Renal pelvis (tissue), 1 donor: ENCODE measurements at regions not wholly inside any gene's neighbourhood (a gene's known extent, or its start where the extent isn't known, plus 50 kb on each side); places are given as distances from the start of the nearest gene placed in this dataset.

ENCODE experiments used
- DNase-seq: peaks from one replicate; pipeline ENCODE4 v3.0.0-alpha.2; 2013

- DNase-seq: no peak
Observed at GRCh38 chr6:145319605-145320004, 415.7 kb downstream of the EPM2A start.

DNA sequence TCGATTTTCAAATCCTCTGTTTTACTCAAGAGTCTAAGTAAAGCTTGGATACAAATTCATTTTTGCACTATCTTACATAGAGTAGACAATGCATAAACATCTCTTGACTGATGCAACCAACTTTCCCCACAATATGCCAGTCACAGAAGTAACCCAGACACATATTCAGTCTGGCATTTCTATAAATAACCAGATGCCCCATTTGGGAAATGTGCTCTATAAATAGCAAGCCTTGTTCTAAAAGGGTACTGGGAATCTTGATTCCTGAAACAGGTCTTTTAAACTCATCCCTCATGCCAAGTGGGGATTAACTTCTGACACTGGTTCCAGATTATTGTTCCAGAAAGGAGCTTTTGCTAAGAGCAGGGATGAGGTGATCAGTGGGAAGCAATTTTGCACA is 411.7 kb downstream of the EPM2A start:
- no peak for DNase-seq

GRCh38 chr6:145327586-145327985 is 407.7 kb downstream of the EPM2A start:
- no peak for DNase-seq

- no peak for DNase-seq
Observed at GRCh38 chr6:145329257-145329656, 406.1 kb downstream of the EPM2A start.

DNA sequence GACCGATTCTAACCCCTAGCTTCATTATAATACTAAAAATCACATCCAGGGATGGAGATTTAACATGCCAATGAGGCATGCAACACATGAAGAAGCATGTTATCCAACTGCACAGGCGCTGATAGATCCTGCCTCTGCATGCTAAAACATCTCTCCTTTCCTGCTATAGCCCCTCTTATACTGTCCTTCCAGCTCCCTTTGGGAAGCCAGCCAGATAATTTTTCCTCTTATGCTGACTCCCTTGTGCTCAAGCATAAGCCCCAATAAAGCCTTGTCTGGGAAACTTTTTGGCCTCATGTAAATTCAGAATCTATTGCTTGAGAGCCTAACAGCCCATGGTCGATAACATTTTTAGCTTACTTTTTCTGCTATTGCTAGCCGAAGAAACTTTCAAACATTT is 404.3 kb downstream of the EPM2A start:
- no peak for DNase-seq

DNA sequence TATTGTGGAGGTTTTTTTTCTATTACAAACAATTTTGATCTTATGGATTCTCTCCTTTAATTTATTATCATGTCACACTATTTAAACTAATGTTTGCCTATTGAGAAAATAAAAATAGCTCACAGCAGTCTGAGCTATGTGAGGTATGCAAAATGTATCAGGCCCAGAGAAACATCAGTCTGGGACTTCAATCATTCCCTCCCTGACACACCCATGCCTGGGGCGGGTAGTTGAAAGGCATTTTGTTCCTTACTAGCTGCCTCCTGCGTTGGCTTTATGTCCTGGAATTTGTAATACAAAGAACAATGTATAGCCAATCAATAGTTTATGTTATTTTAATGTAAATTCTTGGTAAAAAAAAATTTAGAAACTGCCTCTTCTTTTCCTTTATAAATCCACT is 403.3 kb downstream of the EPM2A start:
- DNase-seq: no peak

DNA sequence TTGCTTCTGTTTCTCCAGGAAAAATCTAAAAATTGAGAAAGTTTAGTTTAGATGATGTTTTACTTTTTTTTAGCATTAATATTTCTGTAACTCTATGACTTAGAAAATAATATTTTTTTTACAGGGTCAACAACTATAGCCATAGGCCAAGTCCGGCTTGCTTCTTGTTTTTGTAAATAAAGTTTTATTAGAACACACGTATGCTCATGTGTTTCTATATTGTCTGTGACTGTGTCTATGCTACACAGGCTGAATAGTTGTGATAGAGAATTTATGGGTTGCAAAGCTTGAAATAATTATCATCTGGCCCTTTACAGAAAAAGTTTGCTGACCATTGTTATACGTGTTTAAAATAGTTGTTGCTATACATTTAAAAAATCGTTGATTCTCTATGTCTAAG is 399.2 kb downstream of the EPM2A start:
- DNase-seq: no peak

DNA sequence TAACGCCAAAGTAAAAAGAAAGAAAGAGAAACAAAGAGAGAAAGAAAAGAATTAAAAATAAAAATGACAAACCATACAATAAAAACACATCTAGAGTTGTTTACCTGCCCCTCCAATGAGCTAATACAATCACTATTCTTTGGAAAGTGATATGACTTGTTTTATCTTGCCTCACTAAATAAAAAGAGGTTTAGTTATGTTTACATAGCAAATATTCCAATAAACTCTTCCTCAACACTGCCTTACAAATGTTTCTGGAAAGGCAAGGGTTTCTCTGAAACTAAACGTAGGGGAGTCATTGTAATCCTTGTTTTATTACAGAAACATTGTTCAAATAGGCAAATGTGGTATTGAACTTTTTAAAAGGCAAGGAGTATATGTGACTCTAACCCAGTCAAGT is 396.2 kb downstream of the EPM2A start:
- DNase-seq: no peak

- DNase-seq: no peak
Observed at GRCh38 chr6:145340256-145340655, 395.1 kb downstream of the EPM2A start.

DNA sequence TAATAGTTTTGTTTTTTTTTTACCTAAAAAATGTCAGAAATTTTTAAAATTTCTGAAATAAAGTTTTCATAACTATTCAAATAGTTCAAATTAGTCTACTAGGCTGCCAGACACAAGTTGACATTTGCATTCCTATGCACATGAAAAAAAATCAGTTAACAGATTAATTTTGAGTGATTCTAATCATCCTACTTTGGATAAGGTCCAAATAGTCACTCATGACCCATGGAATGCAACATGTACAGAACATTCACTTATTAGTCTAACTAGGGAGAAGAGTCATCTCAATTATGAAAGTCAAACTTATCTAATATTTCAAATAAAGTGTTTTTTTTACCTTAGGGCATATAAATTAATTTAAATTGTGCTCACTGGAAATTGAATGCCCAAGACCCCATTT is 390.2 kb downstream of the EPM2A start:
- no peak for DNase-seq

DNA sequence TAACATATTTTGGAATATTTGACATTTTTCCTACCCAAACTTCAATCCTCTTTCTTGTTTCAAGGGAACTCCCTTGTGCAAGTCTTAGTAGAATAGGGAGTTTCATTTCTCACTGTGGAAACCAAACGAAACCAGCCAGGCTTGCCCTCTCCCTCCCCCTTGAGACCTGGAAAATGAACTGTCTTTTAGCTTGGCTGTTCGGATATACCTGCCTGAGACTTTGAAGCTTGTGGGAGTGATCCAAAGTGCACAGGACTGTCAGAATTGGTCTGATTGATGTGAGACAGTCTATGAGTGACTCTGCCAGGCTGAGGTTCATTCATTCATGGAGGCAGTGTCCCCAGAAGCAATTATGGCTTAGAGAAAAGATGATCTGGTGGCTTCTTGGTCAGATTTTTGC is 388.1 kb downstream of the EPM2A start:
- DNase-seq: peak; percentile 7

DNA sequence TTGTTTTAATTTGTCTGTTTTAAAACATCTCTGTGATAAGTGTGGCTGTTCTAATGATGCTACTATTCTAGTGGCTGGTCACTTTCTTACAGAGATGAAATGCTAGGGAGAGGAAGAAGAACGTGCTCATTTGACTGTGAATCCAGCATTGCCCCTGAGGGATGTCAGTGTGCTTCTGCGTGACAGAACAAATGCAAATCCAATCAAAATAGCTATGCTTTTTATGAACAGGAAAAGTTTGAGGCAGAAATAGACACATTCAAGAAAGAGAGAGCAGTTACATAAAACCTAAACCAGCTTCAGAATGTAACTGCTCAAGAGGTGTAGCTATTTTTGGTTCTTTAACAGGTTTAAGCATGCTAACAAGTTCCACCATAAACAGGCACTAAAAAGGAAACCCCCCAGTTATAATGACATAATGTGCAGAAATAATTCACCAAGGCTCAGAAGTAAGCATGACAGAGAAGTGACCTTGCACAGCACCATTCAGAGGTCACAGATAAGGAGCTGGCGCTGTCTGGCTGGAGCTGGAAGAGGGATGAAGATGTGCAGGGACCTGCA is 385.3 kb downstream of the EPM2A start:
- DNase-seq: no peak

GRCh38 chr6:145350928-145351327 is 384.4 kb downstream of the EPM2A start:
- no peak for DNase-seq

- no peak for DNase-seq
Observed at GRCh38 chr6:145352382-145353080, 382.8 kb downstream of the EPM2A start.

DNA sequence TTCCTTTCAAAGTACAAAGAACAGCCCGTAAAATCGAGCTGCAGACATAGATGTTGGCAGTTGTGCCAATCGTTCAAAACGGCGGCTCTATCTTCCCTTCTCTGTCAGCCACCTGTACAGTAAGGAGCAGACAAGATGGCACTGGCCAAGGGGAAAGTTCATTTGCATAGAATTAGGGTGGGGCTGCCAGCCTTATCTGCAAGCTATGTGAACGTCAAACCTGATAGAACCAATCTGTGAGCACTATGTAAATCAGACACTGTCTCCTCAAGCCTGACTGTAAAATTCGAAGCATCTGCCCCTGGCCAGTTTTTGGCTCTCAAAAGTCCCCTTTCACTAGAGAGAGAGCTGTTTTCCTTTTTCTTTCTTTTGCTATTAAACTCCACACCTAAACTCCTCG is 374.5 kb downstream of the EPM2A start:
- no peak for DNase-seq

- DNase-seq: no peak
Observed at GRCh38 chr6:145367149-145367548, 368.2 kb downstream of the EPM2A start.

DNA sequence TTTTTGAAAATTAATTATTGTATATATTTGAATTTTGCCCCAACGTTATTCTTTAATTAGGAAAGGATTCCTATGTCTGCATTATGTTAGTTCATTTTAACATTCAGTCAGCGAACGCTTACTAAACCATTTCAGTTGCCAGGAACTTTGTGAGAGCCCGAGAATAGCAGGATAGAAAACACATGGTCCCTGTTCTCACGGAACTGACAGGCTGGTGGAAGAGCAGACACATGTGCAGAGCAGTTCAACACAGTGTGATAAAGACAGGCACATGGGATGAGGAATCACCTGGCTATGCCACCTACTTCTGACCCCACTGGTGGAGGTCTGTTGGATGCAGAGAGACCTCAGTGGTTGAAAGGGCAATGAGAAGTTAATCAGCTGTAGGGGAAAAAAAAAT is 367.2 kb downstream of the EPM2A start:
- DNase-seq: no peak

DNA sequence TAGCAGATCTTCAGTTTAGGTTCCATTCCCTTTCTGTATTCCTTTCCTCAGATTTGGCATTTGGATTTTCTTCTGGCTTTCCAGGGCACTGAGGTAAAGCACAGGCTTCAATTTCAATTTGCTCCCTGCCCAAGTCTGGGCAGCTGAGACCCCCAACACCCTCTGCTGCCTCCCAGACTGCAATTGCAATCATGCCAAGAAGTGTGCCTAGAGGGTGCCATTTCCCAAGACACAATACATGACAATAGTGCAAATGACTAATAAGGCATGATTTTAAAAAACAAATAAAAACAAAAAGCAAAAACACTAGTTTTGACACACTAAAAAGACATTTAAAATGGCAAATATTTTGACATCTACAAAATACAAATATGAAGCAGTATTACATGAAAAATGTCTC is 364.8 kb downstream of the EPM2A start:
- DNase-seq: no peak

- DNase-seq: no peak
Observed at GRCh38 chr6:145372671-145373151, 362.6 kb downstream of the EPM2A start.

- DNase-seq: no peak
Observed at GRCh38 chr6:145373826-145374225, 361.5 kb downstream of the EPM2A start.

DNA sequence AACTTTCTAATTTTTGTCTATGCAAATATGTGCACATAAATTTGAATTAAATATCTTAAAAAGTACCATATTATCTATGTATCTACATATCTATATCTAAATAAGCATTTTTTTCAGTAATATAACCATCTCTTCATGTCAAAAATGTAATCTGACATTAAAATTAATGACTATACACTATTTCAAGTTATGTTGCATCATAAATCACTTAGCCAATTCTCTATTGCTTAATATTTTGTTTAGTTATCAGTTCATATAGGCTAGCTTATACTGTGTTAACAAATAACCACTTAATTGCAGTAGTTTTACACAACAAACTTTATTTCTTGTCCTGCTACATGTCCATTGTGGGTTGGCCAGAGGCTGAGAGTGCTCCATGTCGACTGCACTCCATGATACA is 360.8 kb downstream of the EPM2A start:
- no peak for DNase-seq

DNA sequence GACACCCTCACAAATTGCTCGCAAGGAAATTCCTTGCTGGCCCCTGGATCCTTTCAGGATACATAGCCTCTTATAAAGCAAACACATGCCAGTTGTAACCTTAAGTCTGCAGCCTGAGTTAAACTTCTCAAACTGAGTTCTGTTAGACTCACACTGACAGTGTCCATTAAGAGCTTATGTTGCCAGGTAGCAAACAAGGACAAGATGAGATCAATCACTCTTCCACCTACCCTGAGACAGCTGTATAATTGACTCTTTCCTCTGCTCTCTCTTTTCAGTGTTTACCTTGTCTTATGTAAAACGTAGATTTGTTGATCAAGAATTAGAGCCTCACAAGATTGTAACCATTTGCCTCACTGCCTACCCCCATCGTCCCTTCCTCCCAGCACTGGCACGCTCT is 359.8 kb downstream of the EPM2A start:
- no peak for DNase-seq

DNA sequence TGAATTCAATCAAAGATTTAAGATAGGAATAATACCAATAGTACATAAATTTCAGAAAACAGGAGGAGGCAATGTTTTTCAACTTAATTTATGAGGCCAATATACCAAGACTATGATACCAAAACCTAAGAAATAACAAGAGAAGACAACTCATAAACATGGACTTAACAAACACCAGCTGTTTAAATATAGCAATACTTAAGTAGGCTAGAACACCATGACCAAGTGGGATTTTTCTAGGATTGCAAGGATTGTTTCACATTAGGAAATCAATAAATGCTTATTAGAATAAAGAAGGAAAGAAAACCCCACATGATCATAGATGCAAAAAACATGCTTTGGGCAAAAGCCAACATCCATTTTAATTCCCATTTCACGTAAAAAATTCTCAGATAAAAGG is 355.1 kb downstream of the EPM2A start:
- peak; percentile 12 for DNase-seq

DNA sequence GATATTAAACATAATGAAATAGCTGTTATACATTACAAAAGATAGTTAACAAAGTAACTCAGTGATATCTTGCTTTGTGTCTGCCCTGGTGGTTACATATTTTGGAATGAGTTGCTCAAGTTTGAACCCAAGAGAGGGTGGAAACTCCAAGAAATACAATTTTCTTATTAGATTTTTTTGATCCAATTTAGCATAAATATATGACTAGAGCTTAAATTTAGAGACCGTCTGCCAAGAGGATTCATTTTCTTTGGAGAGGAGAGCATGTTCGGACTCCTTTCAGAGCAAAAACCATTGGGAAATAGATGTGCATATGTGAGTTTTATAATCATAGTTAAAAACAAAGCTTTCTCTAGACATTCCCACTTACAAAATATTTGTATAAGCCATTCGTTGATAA is 353.4 kb downstream of the EPM2A start:
- no peak for DNase-seq
